Caco-2 (cell line): ENCODE measurements at regions not wholly inside any gene's neighbourhood (a gene's known extent, or its start where the extent isn't known, plus 50 kb on each side); places are given as distances from the start of the nearest gene placed in this dataset.

ENCODE experiments used
- BruUV-seq: library from RNA; stranded (reverse); fragments of 400-500 nt; replicated peaks from 2 replicates; lab custom pipeline; 2021; lab: Mats Ljungman, UMichigan
- CTCF ChIA-PET: fragments of 300-600 bp; sonication (Branson Sonifier 250); formaldehyde crosslinking; loops from one replicate; lab custom pipeline; 2022; ENCODE audit warnings: antibody characterized with exemption; lab: Charles Lee
- POLR2A ChIA-PET: fragments of 300-600 bp; sonication (Branson Sonifier 250); formaldehyde crosslinking; loops from one replicate; lab custom pipeline; 2022; ENCODE audit warnings: antibody characterized with exemption; lab: Charles Lee
- DNase-seq, 2 experiments: peaks; one replicate each; pipeline versions ENCODE4 v3.0.0 to v3.0.0-alpha.2; 2020 to 2022
- H3K27me3 ChIP-seq: replicated peaks from 2 replicates; pipeline ENCODE4 v1.6.0; 2011; ENCODE audit warnings: low read length; ENCODE audit not compliant: control insufficient read depth, insufficient read depth
- H3K36me3 ChIP-seq: 2 replicates; pipeline ENCODE4 v1.5.1; 2011; ENCODE audit warnings: low read length; ENCODE audit not compliant: control insufficient read depth, insufficient read depth
- H3K4me1 ChIP-seq: fragments of 250-450 bp; sonication (Bioruptor Pico); 2 replicates; pipeline ENCODE4 v1.5.1; 2020; ENCODE audit warnings: mild to moderate bottlenecking
- H3K4me3 ChIP-seq: 2 replicates; pipeline ENCODE4 v1.5.1; 2011; ENCODE audit warnings: low read depth, mild to moderate bottlenecking, control low read depth, low read length
- H3K9me3 ChIP-seq: fragments of 250-450 bp; sonication (Bioruptor Pico); 2 replicates; pipeline ENCODE4 v1.5.1; 2020; ENCODE audit warnings: mild to moderate bottlenecking, moderate library complexity
- H3K27ac Mint-ChIP-seq: one replicate; pipeline ENCODE4 v1.8.0; 2022; ENCODE audit warnings: mixed read lengths; ENCODE audit not compliant: unreplicated experiment
- H3K27me3 Mint-ChIP-seq: one replicate; pipeline ENCODE4 v1.8.0; 2022; ENCODE audit warnings: mixed read lengths; ENCODE audit not compliant: insufficient read depth, unreplicated experiment
- H3K36me3 Mint-ChIP-seq: one replicate; pipeline ENCODE4 v1.8.0; 2022; ENCODE audit warnings: mild to moderate bottlenecking, mixed read lengths; ENCODE audit not compliant: insufficient read depth, unreplicated experiment
- H3K4me1 Mint-ChIP-seq: one replicate; pipeline ENCODE4 v1.8.0; 2022; ENCODE audit warnings: low read depth, mixed read lengths; ENCODE audit not compliant: unreplicated experiment
- H3K4me3 Mint-ChIP-seq: one replicate; pipeline ENCODE4 v1.8.0; 2022; ENCODE audit warnings: mild to moderate bottlenecking, moderate library complexity, mixed read lengths; ENCODE audit not compliant: unreplicated experiment
- H3K9me3 Mint-ChIP-seq: one replicate; pipeline ENCODE4 v1.8.0; 2022; ENCODE audit warnings: mixed read lengths; ENCODE audit not compliant: unreplicated experiment
- intact Hi-C: fragments of 100-400 bp; cut with micrococcal nuclease; formaldehyde crosslinking; loops from one replicate; pipeline ENCODE4 v1.10.0; 2022; ENCODE audit not compliant: unreplicated experiment
- TF ChIP-seq, protein P1 (sequence below), 2 experiments: fragments of 200-600 bp in 1 of 2; IDR thresholded peaks; 1 replicate in 1 of 2; 2 replicates in 1 of 2; pipeline versions ENCODE4 v1.5.1 to v1.8.0; 2011 to 2022; ENCODE audit warnings: antibody characterized with exemption in 1 of 2, control low read depth in 1 of 2, inconsistent platforms in 1 of 2, low read depth in 1 of 2, low read length in 1 of 2, mild to moderate bottlenecking in 1 of 2, moderate library complexity in 1 of 2; ENCODE audit not compliant: insufficient read depth in 1 of 2, severe bottlenecking in 1 of 2, unreplicated experiment in 1 of 2

DNA sequence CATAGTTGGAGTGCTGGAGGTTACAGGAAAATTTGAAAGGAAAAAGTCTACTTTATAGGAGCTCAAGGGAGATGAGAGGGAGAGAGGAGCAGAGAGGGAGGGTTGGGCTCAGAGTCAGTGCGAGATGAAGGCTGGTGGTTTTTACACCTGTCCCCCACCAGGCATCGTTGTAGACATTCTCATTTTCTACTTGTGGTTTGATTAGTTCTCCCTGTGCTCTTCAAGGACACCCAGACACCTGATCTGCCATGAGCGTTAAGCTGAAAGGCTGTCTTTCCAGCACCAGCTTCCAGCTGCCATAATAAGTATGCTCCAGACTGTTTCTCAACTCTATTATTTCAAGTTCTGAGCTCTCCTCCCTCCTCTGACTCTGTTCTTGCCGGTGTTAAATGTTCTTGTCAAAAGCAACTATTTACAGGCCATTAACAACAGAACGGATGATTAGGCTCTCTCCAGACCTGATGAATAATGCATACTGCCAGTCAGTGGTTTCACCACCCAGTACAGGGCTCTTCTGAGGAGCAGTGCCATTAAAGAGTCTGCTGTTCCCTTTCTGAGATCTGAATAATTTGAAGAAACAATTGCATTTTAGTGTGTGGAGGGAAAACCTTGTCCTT, 514.6 kb upstream of the MCTP2 start:
- no peak for DNase-seq
- intact Hi-C loops = loop anchor here (10.0 kb wide), 1 partner anchor 258 kb away; no protein-coding TSS in a partner anchor
- ChIA-PET CTCF (no interaction called here), POLR2A (no interaction called here)
- Mint-ChIP-seq H3K4me1 (no peaks in the 10 kb centered on the region), H3K27me3 (peaks cover 9% of the 10 kb centered on the region), H3K36me3 (no peaks in the 10 kb centered on the region), H3K9me3 (no peaks in the 10 kb centered on the region), H3K4me3 (no peak overlapping the region), H3K27ac (no peak overlapping the region)
- Histone ChIP-seq H3K4me1 (no peaks in the 10 kb centered on the region), H3K9me3 (no peaks in the 10 kb centered on the region), H3K36me3 (no peaks in the 10 kb centered on the region), H3K4me3 (no peak overlapping the region), H3K27me3 (no peaks in the 10 kb centered on the region; the same call in 1 of the 2 replicates)
- TF ChIP-seq, protein P1, sequence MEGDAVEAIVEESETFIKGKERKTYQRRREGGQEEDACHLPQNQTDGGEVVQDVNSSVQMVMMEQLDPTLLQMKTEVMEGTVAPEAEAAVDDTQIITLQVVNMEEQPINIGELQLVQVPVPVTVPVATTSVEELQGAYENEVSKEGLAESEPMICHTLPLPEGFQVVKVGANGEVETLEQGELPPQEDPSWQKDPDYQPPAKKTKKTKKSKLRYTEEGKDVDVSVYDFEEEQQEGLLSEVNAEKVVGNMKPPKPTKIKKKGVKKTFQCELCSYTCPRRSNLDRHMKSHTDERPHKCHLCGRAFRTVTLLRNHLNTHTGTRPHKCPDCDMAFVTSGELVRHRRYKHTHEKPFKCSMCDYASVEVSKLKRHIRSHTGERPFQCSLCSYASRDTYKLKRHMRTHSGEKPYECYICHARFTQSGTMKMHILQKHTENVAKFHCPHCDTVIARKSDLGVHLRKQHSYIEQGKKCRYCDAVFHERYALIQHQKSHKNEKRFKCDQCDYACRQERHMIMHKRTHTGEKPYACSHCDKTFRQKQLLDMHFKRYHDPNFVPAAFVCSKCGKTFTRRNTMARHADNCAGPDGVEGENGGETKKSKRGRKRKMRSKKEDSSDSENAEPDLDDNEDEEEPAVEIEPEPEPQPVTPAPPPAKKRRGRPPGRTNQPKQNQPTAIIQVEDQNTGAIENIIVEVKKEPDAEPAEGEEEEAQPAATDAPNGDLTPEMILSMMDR (IDR thresholded peaks at IDR 0.05; ENCODE audit: insufficient read depth in 1 of 2, low read depth in 1 of 2, low read length in 1 of 2, severe bottlenecking in 1 of 2, unreplicated experiment in 1 of 2) = no peak
- no TSS peak for BruUV-seq

DNA sequence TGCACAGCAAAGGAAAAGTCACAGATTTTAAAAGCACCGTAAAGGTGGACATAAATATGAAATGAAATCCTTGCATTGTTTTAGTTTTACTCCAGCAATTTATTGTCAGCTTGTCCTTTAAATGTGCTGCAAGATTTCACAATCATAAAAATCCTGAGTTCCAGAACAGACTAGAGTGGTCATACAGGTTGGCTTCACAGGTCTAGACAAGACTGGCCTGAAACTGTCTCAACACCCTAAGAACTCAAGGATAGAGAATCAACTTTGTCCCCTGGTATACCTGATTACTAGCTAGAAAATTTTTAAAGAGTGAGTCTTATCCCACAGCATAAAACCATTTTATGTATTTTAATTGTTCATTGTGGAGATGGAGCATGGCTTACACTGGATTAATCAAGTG, 521.7 kb upstream of the MCTP2 start:
- POLR2A ChIA-PET = no interaction called here
- no peak for DNase-seq
- H3K9me3 Mint-ChIP-seq = no peaks in the 10 kb centered on the region
- TF ChIP-seq, protein P1 (IDR thresholded peaks at IDR 0.05; ENCODE audit: insufficient read depth in 1 of 2, low read depth in 1 of 2, low read length in 1 of 2, severe bottlenecking in 1 of 2, unreplicated experiment in 1 of 2) = no peak
- Histone ChIP-seq H3K4me3 (no peak overlapping the region), H3K9me3 (no peaks in the 10 kb centered on the region), H3K4me1 (no peaks in the 10 kb centered on the region), H3K27me3 (peaks cover 1% of the 10 kb centered on the region; the same call in 1 of the 2 replicates), H3K36me3 (no peaks in the 10 kb centered on the region)
- H3K4me3 Mint-ChIP-seq = no peak overlapping the region
- H3K27ac Mint-ChIP-seq = no peak overlapping the region
- CTCF ChIA-PET = no interaction called here
- H3K27me3 Mint-ChIP-seq = peaks cover 14% of the 10 kb centered on the region
- no peaks in the 10 kb centered on the region for H3K4me1 Mint-ChIP-seq
- intact Hi-C loops = loop anchor here (10.0 kb wide), 1 partner anchor 265 kb away; no protein-coding TSS in a partner anchor
- H3K36me3 Mint-ChIP-seq = no peaks in the 10 kb centered on the region
- BruUV-seq = no TSS peak

DNA sequence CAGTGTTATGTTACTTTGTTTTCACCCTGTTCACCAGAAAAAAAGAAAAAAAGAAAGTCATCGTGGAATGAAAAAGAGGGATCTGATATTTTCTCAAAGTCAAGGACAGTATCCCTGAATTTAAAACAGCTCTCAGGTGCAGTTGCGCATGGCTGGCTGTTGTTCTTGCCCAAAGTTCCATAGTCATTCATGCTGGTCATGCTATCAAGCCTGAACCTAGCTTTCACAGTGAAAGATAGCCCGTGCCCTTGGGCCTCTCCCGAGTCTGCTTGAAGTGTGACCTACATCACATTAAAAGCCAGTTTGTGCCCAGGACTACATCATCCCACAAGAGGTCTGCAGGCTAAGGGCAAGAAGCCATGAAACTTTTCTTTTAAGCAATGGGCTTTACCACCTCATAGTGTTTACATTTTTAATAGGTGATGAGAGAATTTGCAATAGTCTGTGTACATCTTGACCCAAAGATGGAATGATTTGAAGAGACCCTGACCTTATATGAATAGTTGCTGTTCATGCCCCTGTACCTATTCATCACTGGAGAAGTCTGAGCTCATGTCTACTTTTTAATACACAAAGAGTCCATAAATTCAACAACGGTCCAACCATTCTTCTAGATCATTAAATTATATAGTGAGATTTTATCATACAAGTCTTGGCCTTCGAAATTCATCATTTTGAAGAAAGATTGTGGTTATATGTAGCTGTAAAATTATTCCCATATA, 522.5 kb upstream of the MCTP2 start:
- peaks cover 14% of the 10 kb centered on the region for H3K27me3 Mint-ChIP-seq
- peaks cover 1% of the 10 kb centered on the region; the same call in 1 of the 2 replicates for H3K27me3 ChIP-seq
- intact Hi-C loops = no loop called here
- no peak for DNase-seq
- H3K9me3 ChIP-seq = no peaks in the 10 kb centered on the region
- BruUV-seq = no TSS peak
- no peaks in the 10 kb centered on the region for H3K36me3 ChIP-seq
- no peak overlapping the region for H3K4me3 ChIP-seq
- TF ChIP-seq, protein P1 (IDR thresholded peaks at IDR 0.05; ENCODE audit: insufficient read depth in 1 of 2, low read depth in 1 of 2, low read length in 1 of 2, severe bottlenecking in 1 of 2, unreplicated experiment in 1 of 2) = no peak
- ChIA-PET CTCF (no interaction called here), POLR2A (no interaction called here)
- H3K4me1 Mint-ChIP-seq = no peaks in the 10 kb centered on the region
- H3K4me3 Mint-ChIP-seq = no peak overlapping the region
- no peaks in the 10 kb centered on the region for H3K4me1 ChIP-seq
- H3K27ac Mint-ChIP-seq = no peak overlapping the region
- H3K9me3 Mint-ChIP-seq = no peaks in the 10 kb centered on the region
- H3K36me3 Mint-ChIP-seq = no peaks in the 10 kb centered on the region
